Activated CD8-positive, alpha-beta memory T cell treated with anti-CD3 and anti-CD28 coated beads, Interleukin-2, amount 50 U/mL, for 48 hours (primary cell): ENCODE measurements at regions not wholly inside any gene's neighbourhood (a gene's known extent, or its start where the extent isn't known, plus 50 kb on each side); places are given as distances from the start of the nearest gene placed in this dataset.

Experiments used
- DNase-seq: peaks from one replicate; pipeline ENCODE4 v3.0.0-alpha.2; 2020

DNA sequence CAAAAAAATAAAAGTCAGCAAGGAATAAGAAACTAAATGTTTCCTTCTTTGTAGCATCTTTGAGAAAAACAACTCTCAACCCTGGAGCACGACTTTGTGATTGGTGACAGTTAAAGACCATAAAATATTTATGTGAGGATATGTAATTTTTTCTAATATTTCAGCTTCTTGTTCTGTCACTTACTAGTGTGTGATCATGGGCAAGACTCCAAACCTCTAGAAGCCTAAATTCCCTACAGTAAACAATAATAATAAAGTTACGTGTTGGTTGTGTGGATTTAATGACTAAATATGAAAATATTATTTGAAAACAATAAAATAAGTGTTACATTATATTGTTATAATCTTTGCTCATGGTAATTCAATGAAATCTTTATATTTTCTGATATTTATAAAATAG lies 735.6 kb upstream of the MARCKS start:
- DNase-seq = no peak

DNA sequence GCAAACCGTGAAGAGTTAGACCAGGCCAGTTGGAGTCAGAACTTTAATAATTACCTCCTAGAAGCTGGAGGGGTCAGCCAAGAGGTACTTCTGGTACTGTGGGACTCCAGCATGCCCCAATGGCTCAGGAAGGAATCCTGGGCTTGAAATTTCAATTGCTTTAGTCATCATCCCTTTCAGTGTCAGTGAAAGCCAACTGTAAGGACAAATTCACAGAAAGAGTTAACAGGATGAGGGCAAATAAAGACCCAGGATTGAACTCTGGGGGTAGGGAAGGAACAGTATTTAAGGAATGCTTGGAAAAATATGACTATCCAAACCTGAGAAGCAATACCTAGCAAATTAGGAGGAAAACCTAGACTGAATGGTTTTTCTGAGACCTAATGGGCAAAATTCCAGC lies 735.1 kb upstream of the MARCKS start:
- no peak for DNase-seq

DNA sequence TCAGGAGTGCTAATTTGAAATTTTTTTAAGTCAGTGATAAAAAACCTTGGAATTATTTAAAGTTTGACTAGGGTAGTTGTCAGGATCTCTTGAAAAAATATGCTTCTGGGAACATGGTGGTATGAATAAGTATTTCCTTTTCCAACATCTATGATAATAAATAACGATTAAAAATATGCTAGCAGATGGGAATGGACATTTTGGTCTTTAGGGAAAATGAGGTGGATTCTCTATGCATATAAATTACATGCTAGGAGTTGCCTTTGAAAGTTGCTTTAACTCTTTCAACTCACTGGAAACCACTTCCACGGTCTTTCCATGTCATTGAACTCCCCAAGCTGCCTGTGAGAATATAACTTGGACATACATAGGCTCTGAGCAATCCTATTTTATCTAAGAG lies 731.5 kb upstream of the MARCKS start:
- no peak for DNase-seq

DNA sequence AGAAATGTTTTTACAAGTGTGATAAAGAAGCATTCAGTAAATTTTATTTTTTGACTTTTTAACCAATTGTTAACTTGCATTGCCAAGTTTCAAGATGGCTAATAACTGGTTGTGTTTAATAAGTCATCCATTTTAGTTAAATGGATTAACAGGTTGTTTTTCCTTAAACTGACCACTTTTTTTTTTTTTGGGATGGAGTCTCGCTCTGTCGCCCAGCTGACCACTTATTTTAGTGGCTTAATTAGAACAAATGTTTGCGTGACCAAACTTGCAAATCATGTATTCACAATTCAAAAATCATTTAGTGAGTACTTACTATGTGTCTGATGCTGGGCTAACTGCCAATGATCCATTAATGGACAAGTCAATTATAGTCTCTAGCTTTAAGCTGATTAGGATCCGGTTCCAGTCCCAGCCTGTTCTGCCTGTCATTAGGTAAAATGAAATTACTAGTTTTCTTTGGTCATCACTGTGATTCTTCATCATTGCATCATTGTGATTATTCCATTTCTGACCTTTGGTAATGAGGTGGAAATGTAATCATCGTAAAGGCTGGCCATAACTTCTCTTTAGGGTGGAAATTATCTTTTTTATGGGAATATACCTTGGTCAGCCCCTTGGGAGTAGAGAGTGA lies 729.2 kb upstream of the MARCKS start:
- no peak for DNase-seq

DNA sequence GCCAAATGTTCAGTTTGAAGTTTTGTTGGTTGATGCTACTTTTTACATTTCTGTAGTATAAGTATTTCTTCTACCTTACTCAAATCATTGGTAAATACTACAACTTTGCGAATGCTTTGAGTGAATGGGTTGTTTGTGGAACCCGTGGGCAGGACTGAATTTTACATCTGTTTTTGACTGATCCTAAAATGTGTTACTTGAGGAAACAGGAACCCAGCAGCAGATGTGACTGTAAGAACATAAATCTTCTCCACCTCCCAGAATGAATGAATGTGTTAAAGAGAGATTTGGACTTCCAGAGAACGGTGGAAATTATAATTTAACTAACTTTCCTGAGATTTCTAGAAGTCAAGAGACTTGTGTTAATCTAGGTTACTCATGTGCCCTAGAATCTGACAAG lies 728.5 kb upstream of the MARCKS start:
- DNase-seq = no peak

DNA sequence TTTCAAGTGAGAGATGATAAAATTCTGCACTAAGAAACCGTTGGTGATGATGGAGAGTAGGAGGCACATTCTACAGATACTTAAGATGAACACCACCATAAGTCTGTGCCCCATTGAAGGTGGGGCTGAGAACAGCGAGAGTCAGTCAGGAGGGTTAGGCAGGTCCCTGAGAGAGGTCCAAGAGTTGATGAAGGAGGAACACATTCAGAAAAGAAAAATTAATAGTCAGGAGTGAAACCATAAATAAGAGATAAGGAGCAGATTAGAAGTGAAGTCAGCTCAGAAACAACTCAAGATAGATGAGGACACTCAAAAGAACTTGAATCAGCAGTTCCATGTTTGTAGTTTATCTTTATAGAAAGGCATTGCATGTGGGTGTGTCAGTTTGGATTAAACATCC lies 727.2 kb upstream of the MARCKS start:
- DNase-seq = no peak

DNA sequence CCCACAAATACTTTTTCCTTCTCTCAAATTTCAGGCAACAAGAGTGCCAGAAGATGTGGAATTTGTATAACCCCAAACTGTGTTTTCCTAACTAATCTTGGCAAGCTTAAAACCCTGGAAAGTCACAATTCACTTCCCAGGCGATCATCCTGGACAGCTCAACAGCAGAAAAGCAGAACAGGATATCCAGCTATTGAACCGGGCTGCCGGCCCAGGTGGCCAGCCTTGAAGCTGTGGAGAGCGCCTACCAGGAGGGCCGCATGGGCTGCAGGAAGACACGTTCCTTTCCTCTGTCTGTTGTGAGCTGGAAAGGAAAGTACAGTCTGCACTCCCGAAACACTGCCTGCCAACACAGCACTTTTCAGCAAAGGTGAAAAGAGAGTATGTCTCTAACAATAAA lies 719.7 kb upstream of the MARCKS start:
- DNase-seq = no peak

DNA sequence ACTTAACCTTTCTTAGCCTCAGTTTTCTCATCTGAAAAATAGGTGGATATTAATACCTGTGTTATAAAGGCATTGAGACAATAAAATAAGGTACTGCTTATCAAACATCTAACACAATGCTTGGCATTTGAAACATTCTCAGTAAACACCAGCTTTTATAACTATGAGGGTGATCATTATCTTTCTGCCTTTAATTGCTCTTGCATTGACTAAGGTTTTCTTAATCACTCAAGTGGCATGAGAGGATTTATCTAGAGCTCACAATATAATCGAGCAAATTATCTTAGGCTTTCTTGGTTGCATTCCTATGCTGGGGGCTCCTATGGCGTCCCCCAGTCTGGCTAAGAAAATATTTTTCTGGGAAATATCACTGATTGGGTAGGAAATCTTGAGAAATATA lies 716.4 kb upstream of the MARCKS start:
- DNase-seq = no peak

DNA sequence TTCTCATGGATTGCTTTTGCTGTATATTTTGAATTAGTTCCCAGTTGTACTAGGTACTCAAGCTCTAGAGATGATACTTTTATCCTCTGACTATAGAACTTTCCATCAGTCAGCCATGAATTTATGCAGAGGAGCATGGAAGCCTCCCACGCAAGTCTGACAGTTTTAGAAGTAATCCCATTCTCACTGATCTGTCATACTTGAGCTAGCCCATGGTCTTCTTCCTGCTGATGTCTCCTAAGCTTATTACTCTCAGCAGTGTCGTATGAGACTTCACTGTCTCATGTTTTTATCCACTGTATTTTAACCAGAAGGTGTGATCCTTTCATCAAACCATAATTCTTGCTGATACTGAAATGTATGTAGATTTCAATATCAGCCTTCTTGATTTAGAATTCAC lies 715.2 kb upstream of the MARCKS start:
- no peak for DNase-seq

DNA sequence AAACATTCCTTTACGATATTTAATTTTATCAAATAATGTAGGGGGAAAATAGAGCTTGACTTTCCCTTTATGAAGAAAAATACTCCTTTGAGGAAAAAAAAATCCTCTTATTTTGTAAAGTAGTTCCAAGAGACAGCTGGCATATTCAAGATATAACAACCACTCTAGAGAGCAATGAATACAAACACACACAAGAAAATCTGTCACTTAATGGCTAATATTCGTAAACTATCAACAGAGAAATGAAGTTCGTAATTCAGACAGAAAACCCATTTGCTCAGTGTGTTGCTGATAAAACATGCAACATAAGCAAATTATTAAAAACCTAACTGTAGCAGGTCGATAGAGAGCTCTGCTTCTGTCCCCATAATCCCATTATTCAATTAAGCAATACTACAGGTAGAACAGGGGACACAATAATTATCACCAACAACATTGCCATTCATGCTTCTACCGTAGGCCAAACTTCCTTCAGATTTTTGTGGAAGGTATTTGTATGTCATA lies 714.4 kb upstream of the MARCKS start:
- no peak for DNase-seq

DNA sequence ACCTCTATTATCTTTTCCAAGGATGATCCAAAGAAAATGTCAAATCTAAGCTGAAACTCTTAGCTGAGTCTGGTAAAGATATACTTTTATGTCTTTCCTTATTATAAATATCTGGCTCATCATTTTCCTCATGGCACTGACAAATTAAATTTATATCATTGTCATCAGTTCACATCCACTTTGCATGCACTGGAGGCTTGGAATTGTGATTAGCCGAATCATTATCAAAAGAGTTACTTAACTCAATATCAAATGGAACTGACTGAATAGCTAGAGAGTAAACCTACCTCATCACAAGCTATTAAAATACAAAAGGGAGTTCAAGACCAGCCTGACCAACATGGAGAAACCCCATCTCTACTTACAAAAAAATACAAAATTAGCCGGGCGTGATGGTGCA lies 713.9 kb upstream of the MARCKS start:
- no peak for DNase-seq

DNA sequence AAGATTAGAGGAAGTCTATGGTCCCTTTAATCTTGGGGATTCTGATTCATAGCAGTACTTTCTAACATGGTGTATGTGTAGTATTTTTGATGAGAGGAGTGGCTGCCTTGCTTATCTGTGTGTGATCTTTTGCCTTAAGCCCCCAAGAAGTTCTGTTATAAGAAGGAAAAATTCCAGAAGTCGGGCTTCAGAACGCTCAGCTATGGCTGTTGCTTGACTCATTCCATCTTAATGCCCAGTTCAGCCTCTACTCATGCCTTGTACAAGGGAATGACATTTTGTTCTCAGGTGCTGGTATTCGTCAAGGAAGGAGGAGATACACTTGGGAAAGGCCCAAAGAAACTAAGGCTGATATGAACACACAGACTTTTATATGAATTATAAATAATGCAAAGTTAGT lies 713.0 kb upstream of the MARCKS start:
- no peak for DNase-seq

DNA sequence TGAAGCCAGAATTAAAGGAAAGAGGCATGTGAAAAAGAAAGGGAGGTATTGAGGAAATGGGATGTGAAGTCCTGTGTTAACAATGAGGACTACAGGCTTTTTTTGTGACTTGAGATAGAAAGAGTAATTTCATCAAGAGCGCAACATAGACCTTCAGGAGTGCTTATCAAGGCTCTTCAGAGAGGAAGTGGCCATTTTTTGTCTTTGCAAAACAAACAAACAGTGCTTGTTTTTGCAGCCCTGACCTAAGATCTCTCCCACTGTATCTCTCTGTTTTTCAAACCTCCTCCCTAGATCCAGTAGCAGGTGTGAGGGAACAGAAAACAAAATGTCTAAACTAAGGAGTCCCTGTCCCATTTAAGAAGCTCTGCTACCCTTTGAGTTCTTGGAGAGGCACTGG lies 710.3 kb upstream of the MARCKS start:
- DNase-seq = no peak

DNA sequence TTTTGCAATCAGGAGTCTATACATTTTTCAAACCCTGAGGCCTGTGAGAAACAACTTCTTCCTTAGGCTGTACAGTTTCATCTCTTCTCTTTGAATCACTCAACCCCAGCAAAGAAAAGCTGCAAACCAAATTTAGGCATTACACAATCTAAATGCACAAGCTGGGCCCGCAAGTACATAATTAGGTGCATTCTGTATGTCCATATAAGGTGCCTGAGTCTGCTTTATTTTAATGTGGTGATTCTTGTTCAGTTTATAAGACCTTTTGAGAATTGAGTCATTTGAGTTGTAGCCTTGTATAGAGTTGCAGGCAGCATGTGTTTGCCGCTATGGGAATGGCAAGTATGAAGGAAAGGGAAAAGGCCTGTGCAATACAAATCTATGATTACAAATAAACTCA lies 709.6 kb upstream of the MARCKS start:
- no peak for DNase-seq

DNA sequence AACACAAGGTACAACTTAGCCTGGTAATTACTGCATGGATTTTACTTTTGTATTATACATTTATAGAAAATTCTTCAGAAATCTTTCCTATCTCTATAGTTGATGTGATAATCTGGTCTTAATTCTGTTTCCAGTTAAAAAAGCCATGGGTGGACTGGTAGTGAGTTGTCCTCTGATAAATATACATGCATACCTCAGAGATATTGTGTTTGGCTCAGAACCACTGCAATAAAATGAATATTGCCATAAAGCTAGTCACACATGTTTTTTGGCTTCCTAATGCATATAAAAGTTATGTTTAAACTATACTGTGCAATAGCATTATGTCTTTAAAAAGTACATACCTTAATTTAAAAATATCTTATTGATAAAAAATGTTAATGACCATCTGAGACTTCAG lies 708.6 kb upstream of the MARCKS start:
- DNase-seq = no peak

DNA sequence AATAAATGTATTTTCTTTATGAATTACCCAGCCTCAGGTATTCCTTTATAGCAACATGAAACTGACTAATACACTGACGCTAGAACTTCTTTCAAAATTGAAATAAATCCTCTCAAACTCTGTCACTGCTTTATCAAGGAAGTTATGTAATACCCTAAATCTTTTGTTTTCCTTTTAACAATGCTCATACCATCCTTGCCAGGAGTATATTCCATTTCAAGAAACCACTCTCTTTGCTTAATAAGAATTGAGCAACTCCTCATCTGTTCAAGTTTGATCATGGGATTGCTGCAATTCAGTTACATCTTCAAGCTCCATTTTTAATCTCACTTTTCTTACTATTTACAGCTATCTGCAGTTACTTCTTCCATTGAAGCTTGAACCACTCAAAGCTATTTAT lies 707.6 kb upstream of the MARCKS start:
- DNase-seq = no peak

DNA sequence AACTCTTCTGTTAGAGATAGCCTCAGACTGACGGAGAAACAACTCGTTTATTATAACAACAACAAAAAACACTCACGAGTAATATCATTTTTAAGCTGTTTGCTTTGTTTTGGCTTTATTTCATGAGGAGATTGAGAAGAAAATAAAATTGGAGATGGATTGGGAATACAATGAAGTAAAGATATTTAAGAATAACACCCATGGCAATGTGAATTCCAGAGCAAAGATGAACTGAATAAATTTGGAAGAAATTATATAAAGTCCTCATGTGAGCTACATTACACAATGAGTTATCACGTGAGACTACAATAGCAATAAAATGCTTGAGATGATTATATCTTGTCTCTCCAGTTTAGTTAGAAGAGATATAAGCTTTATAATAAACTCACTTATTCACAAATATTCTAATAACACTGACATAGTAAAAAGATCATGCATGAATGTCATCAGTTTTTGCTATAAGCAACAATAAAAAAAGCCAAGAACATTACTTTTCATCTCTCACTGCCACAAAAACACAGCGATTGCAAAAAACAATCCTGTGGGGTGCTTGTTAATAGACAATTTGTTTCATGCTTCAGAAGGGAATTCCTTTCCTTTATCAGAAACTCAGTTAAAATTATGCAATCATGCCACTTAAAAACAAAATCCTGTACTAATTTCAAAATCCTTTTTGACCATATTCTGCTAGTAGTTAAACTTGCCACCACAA lies 696.7 kb upstream of the MARCKS start:
- DNase-seq = no peak

DNA sequence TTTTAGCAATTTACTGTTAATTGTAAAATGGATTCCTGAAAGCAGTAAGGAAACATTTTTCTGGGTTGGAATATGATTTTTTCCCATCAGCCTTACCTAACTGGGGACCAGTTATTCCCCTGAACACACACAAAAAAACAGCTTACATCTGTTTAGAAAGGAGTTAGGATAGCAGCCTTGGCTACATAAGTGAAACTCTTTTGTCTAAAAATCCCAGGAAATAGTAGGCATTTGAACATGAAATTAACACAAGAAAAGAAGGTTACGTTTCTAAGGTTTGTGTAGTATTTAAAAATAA lies 696.2 kb upstream of the MARCKS start:
- DNase-seq = no peak

DNA sequence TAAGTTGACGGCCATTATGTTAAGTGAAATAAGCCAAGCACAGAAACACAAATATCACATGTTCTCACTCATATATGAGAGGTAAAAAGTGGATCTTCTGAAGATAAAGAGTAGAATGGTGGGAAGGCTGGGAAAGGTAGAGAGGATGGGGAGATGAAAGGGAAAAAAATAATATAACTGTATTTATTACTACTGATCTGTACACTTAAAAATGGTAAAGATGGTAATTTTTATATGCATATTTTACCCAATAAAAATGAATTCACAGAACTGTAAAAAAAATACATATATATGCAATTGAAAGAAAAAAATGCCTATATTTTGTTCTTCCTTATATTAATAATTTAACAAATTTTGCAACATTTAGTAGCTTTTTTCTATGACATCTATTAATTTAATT lies 694.4 kb upstream of the MARCKS start:
- no peak for DNase-seq

DNA sequence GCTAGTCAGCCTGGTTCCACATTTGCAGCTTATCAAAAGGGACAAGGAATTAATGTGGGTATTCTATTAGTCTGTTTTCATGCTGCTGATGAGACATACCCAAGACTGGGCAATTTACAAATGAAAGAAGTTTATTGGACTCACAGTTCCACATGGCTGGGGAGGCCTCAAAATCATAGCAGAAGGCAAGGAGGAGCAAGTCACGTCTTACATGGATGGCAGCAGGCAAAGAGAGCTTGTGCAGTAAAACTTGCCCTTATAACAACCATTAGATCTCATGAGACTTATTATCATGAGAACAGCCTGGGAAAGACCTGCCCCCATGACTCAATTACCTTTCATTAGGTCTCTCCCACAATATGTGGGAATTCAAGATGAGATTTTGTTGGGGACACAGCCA lies 689.1 kb upstream of the MARCKS start:
- no peak for DNase-seq

DNA sequence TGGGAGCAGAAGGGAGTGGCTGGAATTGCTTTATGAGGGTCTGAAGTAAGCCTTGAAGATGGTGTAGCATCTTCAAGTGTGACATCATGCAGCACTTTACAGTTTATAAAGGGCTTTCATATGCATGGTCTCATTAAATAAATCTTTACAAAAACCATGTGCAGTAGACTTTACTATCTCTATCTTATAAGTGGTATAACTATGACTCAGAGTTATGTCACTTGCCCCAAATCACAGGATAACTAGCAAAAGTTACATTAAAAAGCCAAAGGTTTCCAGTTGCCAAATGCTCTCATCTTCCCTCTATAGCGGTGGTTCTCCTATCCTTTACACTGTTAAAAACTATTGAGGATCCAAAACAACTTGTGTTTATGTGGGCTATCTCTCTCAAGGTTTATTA lies 687.7 kb upstream of the MARCKS start:
- no peak for DNase-seq

DNA sequence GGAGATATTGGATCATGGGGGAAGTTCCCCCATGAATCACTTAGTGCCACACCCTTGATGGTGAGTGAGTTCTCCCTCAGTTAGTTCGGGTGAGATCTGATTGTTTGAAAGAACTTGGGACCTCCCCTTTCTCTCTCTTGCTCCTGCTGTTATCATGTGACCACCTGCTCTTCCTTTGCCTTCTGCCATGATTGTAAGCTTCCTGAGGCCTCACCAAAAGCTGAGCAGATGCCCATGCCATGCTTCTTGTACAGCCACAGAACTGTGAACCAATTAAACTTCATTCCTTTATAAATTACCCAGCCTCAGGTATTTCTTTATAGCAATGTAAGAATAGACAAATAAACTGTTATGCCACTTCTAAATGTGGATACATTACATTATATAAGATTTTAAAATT lies 686.7 kb upstream of the MARCKS start:
- no peak for DNase-seq

DNA sequence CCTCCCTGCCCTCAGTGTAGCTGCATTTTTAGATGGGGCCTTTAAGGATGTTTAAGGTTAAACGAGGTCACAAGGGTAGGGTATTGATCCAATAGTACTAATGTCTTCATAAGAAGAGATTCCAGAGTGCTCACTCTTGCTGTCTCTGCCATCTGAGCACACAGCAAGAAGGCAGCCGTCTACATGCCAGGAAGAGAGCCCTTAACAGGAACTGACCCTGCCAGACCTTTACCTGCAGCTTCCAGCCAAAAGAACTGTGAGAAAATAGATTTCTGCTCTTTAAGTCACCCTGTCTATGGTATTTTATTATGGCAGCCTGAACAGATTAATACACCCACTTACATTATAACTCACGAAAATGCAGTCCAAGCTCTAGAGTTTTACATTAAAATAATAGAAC lies 685.3 kb upstream of the MARCKS start:
- no peak for DNase-seq

DNA sequence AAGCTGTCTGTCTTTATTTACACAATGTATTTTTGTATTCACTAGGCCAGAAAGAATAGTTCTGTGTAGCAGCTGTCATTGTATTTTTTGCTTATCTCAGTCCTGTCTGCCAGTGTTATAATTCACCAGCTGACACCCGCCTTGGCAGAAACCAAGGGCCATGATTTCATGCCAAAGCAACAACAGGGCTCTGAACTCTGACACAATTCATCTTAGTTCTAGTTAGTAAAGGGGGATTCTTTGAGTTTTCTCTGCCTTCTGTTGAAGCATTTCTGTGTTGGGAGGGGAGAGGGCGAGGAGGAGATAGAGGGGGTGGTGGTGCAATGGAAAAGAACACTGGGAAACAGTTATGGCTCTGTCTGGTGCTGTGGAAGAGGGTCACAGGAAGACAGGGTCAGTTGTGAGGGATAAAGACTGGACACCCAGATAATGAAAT lies 684.6 kb upstream of the MARCKS start:
- DNase-seq = no peak

DNA sequence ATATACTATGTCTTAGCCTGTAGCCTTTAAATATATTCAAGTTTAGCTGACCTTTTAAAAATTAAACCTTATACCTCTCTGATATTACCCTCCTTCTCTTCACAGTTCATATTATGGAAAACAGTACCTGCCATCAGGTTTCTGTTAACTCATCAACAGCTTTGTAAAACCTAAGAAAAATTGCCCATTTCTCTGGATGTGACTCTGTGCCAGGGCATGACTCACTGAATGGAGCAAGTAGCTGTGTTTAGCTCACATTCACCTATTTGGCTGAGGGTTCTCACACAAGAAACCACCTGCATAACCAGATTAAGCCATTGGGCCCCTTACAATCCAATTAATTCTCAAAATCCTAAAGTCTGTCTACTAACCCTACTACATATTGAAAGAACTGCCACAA lies 678.8 kb upstream of the MARCKS start:
- no peak for DNase-seq
